ENCODE measurements at regions not wholly inside any gene's neighbourhood (a gene's known extent, or its start where the extent isn't known, plus 50 kb on each side); places are given as distances from the start of the nearest gene placed in this dataset.

DNA sequence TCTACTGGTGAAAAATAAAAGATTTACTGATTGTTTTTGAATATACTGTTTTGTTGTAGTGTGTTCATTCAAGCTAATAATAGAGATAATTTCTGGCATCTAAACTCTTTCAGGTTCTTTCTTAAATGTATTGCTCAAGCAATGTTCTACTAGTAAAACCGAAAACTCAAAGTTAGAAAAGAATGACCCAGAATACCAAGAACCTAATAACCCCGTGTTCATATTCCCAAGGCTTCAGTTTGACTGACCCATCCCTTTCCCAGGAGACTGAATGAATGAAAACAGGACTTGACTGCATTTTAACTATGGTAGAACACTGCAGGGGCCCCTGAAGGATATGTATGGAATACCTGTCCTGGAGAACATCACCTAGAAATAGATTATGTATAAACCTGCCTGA, 375.3 kb downstream of the MAFB start (continued):
- TF ChIP-seq, protein P1, sequence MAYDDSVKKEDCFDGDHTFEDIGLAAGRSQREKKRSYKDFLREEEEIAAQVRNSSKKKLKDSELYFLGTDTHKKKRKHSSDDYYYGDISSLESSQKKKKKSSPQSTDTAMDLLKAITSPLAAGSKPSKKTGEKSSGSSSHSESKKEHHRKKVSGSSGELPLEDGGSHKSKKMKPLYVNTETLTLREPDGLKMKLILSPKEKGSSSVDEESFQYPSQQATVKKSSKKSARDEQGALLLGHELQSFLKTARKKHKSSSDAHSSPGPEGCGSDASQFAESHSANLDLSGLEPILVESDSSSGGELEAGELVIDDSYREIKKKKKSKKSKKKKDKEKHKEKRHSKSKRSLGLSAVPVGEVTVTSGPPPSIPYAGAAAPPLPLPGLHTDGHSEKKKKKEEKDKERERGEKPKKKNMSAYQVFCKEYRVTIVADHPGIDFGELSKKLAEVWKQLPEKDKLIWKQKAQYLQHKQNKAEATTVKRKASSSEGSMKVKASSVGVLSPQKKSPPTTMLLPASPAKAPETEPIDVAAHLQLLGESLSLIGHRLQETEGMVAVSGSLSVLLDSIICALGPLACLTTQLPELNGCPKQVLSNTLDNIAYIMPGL (CRISPR knock-in tag; IDR thresholded peaks at IDR 0.05): no peak
- TF ChIP-seq, protein P2, sequence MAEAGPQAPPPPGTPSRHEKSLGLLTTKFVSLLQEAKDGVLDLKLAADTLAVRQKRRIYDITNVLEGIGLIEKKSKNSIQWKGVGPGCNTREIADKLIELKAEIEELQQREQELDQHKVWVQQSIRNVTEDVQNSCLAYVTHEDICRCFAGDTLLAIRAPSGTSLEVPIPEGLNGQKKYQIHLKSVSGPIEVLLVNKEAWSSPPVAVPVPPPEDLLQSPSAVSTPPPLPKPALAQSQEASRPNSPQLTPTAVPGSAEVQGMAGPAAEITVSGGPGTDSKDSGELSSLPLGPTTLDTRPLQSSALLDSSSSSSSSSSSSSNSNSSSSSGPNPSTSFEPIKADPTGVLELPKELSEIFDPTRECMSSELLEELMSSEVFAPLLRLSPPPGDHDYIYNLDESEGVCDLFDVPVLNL (CRISPR knock-in tag; IDR thresholded peaks at IDR 0.05; ENCODE audit: borderline replicate concordance, low read depth): no peak
- TF ChIP-seq CREM (CRISPR knock-in tag; IDR thresholded peaks at IDR 0.05) (no peak), ESRRA (CRISPR knock-in tag; IDR thresholded peaks at IDR 0.05; ENCODE audit: borderline replicate concordance) (no peak)
- TF ChIP-seq, protein P3, sequence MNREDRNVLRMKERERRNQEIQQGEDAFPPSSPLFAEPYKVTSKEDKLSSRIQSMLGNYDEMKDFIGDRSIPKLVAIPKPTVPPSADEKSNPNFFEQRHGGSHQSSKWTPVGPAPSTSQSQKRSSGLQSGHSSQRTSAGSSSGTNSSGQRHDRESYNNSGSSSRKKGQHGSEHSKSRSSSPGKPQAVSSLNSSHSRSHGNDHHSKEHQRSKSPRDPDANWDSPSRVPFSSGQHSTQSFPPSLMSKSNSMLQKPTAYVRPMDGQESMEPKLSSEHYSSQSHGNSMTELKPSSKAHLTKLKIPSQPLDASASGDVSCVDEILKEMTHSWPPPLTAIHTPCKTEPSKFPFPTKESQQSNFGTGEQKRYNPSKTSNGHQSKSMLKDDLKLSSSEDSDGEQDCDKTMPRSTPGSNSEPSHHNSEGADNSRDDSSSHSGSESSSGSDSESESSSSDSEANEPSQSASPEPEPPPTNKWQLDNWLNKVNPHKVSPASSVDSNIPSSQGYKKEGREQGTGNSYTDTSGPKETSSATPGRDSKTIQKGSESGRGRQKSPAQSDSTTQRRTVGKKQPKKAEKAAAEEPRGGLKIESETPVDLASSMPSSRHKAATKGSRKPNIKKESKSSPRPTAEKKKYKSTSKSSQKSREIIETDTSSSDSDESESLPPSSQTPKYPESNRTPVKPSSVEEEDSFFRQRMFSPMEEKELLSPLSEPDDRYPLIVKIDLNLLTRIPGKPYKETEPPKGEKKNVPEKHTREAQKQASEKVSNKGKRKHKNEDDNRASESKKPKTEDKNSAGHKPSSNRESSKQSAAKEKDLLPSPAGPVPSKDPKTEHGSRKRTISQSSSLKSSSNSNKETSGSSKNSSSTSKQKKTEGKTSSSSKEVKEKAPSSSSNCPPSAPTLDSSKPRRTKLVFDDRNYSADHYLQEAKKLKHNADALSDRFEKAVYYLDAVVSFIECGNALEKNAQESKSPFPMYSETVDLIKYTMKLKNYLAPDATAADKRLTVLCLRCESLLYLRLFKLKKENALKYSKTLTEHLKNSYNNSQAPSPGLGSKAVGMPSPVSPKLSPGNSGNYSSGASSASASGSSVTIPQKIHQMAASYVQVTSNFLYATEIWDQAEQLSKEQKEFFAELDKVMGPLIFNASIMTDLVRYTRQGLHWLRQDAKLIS (CRISPR knock-in tag; IDR thresholded peaks at IDR 0.05; ENCODE audit: borderline replicate concordance): no peak

DNA sequence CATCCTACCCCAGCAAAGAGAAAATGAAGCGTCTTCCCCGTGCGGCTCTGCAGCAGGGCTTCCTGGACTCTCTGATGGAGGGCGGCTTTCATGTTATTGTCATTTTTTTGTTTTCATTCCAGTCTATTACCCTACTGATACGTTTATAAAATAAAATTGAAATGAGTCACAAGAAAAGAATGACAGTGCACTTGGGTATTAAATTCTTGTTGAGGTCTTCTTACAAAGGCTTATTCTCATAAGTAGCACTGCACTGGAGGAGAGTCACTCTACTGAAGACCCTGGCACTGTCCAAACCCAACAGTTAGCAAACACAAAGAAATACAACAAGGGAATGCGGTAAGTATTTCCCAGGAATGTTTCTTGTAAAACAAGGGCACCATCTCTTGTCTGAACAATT, 379.3 kb downstream of the MAFB start:
- DNase-seq (ENCODE audit: low spot score) (no peak), ATAC-seq (no peak; the same call in 1 of the 2 replicates)
- ChIA-PET CTCF (no interaction called here), POLR2A (no interaction called here)
- H3K27ac Mint-ChIP-seq: no peak overlapping the region
- TF ChIP-seq ELF4 (CRISPR knock-in tag; IDR thresholded peaks at IDR 0.05; ENCODE audit: low read depth): no peak
- TF ChIP-seq, protein P4, sequence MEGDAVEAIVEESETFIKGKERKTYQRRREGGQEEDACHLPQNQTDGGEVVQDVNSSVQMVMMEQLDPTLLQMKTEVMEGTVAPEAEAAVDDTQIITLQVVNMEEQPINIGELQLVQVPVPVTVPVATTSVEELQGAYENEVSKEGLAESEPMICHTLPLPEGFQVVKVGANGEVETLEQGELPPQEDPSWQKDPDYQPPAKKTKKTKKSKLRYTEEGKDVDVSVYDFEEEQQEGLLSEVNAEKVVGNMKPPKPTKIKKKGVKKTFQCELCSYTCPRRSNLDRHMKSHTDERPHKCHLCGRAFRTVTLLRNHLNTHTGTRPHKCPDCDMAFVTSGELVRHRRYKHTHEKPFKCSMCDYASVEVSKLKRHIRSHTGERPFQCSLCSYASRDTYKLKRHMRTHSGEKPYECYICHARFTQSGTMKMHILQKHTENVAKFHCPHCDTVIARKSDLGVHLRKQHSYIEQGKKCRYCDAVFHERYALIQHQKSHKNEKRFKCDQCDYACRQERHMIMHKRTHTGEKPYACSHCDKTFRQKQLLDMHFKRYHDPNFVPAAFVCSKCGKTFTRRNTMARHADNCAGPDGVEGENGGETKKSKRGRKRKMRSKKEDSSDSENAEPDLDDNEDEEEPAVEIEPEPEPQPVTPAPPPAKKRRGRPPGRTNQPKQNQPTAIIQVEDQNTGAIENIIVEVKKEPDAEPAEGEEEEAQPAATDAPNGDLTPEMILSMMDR (IDR thresholded peaks at IDR 0.05): no peak
- H3K27me3 Mint-ChIP-seq (ENCODE audit: low read depth): peaks cover 2% of the 10 kb centered on the region
- no peak overlapping the region for H3K4me3 Mint-ChIP-seq
- peaks cover 4% of the 10 kb centered on the region for H3K9me3 Mint-ChIP-seq
- H3K4me1 Mint-ChIP-seq: peaks cover 16% of the 10 kb centered on the region
- no peaks in the 10 kb centered on the region for H3K36me3 Mint-ChIP-seq

DNA sequence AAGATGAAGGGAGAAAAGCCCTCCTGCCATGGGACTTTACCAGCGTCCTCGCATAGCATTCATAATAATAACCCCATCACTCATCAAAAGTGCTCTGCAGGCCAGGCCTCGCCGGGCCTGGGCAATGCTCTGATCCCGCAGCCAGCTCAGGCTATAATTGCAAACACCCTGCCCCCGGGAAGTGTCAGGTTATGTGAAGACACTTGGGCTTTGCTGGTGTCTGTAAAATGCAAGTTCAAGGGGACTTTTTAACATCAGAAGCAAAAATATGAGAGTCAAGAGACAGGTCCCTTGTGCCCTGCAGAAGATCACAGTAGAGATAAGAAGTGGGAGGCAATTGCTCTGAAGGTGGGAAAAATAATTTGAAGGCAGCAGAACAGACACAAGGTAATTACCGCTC, 381.0 kb downstream of the MAFB start:
- DNase-seq (ENCODE audit: low spot score): no peak
- ChIA-PET CTCF (no interaction called here), POLR2A (no interaction called here)
- ATAC-seq: no peak
- Mint-ChIP-seq H3K36me3 (no peaks in the 10 kb centered on the region), H3K27ac (0 out of 2 replicates have a peak overlapping the region, but pooled peaks have one; percentile 7), H3K9me3 (peaks cover 4% of the 10 kb centered on the region), H3K4me1 (peaks cover 22% of the 10 kb centered on the region), H3K4me3 (no peak overlapping the region), H3K27me3 (ENCODE audit: low read depth) (no peaks in the 10 kb centered on the region; the same call in 1 of the 2 replicates)
- TF ChIP-seq, protein P5, sequence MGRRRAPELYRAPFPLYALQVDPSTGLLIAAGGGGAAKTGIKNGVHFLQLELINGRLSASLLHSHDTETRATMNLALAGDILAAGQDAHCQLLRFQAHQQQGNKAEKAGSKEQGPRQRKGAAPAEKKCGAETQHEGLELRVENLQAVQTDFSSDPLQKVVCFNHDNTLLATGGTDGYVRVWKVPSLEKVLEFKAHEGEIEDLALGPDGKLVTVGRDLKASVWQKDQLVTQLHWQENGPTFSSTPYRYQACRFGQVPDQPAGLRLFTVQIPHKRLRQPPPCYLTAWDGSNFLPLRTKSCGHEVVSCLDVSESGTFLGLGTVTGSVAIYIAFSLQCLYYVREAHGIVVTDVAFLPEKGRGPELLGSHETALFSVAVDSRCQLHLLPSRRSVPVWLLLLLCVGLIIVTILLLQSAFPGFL (CRISPR knock-in tag; IDR thresholded peaks at IDR 0.05; ENCODE audit: borderline replicate concordance): no peak
- TF ChIP-seq, protein P6, sequence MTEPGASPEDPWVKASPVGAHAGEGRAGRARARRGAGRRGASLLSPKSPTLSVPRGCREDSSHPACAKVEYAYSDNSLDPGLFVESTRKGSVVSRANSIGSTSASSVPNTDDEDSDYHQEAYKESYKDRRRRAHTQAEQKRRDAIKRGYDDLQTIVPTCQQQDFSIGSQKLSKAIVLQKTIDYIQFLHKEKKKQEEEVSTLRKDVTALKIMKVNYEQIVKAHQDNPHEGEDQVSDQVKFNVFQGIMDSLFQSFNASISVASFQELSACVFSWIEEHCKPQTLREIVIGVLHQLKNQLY (CRISPR knock-in tag; IDR thresholded peaks at IDR 0.05): no peak
- TF ChIP-seq ZBTB21 (CRISPR knock-in tag; IDR thresholded peaks at IDR 0.05; ENCODE audit: borderline replicate concordance) (no peak), NFATC4 (CRISPR knock-in tag; IDR thresholded peaks at IDR 0.05) (no peak), ZNF317 (CRISPR knock-in tag; IDR thresholded peaks at IDR 0.05; ENCODE audit: borderline replicate concordance, low read depth) (no peak), RELA (CRISPR knock-in tag; IDR thresholded peaks at IDR 0.05; ENCODE audit: borderline replicate concordance) (no peak), OVOL2 (CRISPR knock-in tag; IDR thresholded peaks at IDR 0.05; ENCODE audit: borderline replicate concordance) (no peak), ZNF219 (CRISPR knock-in tag; IDR thresholded peaks at IDR 0.05; ENCODE audit: borderline replicate concordance) (no peak), FOXJ3 (CRISPR knock-in tag; IDR thresholded peaks at IDR 0.05; ENCODE audit: borderline replicate concordance) (no peak), ZNF263 (CRISPR knock-in tag; IDR thresholded peaks at IDR 0.05; ENCODE audit: low read depth) (no peak), ELF4 (CRISPR knock-in tag; IDR thresholded peaks at IDR 0.05; ENCODE audit: low read depth) (no peak), NFYB (CRISPR knock-in tag; conservative IDR thresholded peaks at IDR 0.05; ENCODE audit: low read depth) (no peak), GRHL2 (CRISPR knock-in tag; IDR thresholded peaks at IDR 0.05; ENCODE audit: insufficient replicate concordance, severe bottlenecking) (no peak)
- TF ChIP-seq, protein P7, sequence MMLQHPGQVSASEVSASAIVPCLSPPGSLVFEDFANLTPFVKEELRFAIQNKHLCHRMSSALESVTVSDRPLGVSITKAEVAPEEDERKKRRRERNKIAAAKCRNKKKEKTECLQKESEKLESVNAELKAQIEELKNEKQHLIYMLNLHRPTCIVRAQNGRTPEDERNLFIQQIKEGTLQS (CRISPR knock-in tag; conservative IDR thresholded peaks at IDR 0.05): no peak
- TF ChIP-seq, protein P8, sequence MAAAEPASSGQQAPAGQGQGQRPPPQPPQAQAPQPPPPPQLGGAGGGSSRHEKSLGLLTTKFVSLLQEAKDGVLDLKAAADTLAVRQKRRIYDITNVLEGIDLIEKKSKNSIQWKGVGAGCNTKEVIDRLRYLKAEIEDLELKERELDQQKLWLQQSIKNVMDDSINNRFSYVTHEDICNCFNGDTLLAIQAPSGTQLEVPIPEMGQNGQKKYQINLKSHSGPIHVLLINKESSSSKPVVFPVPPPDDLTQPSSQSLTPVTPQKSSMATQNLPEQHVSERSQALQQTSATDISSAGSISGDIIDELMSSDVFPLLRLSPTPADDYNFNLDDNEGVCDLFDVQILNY (CRISPR knock-in tag; IDR thresholded peaks at IDR 0.05): no peak

Measured in WTC11 (cell line).